GM18517 (cell line): ENCODE measurements at regions not wholly inside any gene's neighbourhood (a gene's known extent, or its start where the extent isn't known, plus 50 kb on each side); places are given as distances from the start of the nearest gene placed in this dataset.

ENCODE experiments used
- ATAC-seq: cut with Tn5 transposase; IDR thresholded peaks from one replicate; pipeline ENCODE4 v1.9.1; 2021; ENCODE audit warnings: mild to moderate bottlenecking, moderate library complexity; ENCODE audit not compliant: unreplicated experiment

DNA sequence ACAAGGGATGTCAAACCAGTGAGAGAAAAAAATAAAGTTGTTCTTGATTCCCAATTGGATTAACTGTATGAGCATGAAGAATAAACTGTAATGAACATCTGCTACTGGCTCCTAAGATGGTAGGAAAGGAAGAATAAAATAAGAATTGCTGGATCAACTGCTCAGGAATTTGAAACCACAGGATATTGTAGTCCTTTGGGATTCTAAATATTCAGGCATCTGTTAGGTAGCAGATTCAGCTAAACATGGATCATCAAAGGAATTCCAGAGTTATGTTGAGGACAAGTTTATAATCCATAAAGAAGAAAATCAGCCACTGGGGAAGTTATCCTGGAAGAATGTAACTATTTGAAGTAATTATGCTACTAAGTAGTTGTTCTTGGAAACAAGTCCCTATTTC, 65.8 kb downstream of the ISL1 start:
- ATAC-seq: no peak

DNA sequence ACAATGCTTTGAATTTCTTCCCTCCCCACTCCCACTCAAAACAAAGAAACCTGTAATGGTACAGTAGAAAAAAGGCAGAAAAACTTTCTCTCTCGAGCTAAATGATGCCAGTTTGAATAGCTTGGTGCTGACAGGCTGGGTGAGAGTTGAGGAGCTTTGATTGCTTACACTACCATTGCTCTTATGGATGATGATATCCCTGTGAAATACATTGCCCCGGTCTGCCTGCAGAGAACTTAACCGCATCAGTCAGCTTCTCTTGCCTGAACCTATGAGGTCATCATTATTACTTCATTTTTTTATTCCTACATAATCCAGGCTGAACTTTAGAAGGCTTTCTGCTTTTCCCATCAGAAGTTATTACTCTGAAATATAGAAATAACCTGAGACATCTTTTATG, 69.3 kb downstream of the ISL1 start:
- no peak for ATAC-seq

DNA sequence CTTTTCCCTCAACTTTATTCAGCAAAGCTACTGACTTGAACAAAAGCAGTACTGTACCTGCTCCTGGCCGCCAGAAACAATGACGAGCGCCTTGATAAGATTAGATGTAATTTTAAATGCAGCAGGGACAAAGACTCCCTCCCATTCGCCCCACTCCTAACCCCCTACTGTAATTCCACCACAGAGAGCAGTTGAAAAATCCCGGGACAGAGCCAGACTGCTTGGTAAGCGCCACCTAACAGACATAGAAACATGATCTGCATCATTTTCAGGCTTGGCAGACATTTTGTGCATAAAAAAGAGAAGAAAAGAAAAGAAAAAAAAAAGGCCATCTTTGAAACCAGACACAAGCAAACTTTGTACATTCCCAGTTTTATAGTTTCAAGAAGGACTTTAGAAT, 81.9 kb downstream of the ISL1 start:
- no peak for ATAC-seq

DNA sequence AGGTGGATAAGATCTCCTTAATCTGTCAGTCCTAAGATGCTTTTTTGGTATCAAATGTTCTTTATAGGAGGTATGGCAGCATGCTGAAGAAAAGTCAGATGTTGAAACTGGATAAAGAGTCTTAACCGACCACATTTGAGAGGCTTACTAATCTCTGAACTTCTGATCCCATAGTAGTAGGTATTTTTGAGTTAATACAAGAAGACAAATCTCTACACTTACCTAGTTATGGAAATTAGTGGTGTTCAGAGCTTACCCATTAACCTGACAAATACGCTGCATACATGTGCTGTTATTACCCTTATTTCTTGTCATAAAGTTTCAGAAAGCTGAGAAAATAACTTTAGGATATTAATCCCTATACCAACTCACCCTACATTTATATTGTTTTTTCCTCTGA, 83.0 kb downstream of the ISL1 start:
- ATAC-seq: no peak

DNA sequence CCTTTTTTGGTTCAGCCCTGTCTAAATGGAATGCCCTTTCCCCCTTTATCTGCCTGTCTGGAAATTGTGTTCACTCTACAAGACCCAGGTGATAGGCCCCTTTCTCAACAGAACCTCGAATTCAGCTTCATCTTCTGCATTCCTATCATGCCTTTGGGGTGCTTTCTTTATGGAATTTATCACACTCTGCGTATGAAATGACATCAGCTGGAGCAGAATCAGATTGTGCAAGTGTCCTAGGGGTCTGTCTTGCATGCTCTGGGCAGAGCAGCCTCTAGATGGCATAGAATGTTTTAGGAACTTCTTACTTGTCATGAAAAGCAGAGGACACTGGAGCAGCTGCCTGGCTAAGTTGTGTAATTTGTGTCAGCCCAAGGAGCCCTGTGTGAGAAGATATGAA, 84.9 kb downstream of the ISL1 start:
- no peak for ATAC-seq

DNA sequence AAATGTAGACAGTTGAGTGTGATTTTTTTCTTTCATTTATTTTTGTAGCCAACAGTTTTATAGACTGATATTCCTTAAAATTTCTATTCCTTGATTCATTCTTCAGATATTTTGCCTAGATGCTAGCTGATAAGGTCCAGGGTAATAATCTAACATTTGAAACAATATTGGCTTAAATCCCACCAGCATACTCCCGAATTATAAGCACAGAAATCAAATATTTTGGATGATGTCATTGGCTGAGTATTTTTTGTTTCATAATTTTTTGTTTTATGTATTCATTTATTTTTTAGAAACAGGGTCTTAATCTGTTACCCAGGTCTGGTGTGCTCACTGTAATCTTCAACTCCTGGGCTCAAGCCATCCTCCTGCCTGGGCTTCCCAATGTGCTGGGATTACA, 88.4 kb downstream of the ISL1 start:
- ATAC-seq: no peak

DNA sequence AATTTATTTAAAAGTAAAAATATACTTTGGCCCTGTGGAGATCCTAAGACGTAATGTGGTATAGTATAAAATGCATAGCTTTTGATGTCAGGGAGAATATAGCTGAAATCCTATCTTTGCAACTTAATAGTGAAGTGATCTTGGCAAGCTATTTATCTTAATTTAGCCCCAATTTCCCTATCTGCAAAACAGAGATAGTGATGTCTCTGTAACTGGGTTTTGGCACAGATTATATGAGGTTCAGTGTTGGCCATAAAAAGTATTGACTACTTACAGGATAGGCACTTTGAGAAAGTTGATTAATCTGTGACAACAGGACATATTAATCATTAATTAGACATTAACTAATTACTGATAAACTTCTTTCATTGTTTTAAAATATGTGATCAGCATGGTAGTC, 89.2 kb downstream of the ISL1 start:
- ATAC-seq: no peak

DNA sequence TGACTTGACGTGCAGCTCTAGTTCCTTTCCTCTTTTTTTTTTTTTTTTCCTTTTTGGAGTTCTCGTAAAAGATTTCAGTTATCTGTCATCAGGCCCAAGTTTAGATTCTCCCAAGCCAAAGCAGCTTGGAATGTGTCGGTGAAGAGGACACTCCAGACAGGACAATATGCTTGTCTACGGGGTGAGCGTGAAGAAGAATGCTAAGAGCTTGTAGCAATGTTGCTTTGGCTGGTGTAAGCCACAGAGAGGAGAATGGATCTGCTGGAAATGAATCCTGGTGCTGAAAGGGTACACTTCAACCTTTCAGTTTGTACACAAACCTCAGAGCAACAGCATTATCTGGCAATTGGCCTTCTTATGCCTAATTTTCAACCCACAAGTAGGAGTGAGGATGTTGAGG, 92.4 kb downstream of the ISL1 start:
- ATAC-seq: no peak

DNA sequence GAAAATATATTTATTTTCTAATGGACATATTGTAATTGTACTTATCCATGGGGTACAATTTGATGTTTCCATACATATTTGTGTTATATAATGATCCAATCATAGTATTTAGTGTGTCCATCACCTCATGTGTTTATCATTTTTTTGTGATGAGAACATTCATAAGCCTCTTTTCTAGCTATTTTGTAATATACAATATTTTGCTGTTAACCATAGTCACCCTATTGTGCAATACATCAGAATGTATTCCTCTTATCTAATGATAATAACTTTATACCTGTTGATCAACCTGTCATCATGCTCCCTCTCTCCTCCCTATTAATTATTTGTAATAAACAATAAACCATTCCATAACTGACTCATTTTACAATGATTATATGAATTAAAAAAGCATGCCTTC, 93.2 kb downstream of the ISL1 start:
- no peak for ATAC-seq

DNA sequence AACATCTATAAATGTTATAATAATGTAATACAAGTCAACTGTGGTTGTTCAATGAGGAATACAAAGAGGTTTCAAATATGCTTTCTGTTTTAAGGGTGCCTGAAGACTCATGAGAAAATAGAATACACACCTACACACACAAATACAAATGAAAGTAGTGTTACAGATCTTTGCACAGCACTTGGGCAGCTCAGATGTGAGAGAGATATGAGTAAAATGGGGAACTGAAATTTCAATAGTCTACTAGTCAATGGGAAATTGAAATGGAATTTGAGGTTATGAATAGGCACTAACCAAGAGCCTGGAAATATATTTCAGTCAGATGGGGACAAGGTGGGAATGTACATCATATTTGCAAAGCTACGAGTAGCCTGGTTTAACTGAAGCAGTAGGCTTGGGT, 96.6 kb downstream of the ISL1 start:
- ATAC-seq: peak; percentile 77

DNA sequence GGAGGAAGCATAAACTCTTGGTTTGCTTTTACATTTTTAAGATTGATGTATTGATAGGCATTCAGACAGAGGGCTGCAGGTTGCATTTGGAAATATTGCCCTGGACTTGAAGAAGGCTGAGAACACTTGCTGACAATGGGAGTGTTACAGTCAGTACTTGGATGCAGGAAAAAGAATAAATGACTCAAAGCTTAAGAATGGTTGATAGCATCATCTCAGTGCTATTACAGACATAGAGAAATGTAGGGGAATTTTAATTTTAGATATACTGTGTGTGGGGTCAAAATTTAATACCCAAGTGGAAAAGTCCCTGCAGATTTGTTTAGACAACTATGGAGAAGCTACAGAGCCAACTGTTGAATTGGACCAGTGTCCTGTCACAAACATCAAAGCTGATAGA, 101.1 kb downstream of the ISL1 start:
- no peak for ATAC-seq

DNA sequence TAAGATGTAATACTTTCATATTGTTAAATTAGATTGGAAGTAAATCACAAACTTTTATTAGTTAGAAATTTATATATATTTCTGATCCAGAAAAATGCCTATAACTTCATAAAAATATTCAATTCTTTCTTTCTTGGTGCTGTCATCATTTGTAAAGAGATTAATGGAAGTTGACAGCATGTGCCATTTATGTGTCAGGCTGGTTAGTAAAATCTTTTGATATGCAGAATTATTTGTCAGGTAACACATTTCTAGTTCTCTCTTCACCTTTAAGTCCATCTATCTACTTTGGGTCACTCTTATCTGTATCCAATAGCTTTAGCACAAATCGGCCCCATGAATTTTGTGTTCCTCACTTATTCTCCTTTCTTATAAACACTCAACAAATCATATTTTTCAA, 102.9 kb downstream of the ISL1 start:
- no peak for ATAC-seq

DNA sequence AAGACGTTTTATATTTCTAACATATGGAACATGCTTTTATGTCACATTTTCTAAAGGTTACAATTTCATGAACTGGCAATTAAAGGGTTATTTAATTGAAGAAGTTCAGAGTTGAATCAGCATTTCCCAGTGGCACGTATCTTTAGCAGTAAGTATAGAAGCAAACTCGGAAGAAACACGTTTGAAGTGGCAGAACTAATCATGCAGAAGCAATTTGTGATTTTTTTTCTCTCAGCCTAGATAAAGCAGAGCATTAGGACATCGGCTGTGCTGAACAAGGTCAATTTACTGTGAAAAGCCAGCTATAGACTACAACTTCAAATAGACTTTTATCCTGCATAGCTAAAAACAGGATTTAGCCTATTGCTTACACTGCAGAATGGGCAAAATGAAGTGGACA, 104.7 kb downstream of the ISL1 start:
- ATAC-seq: no peak

DNA sequence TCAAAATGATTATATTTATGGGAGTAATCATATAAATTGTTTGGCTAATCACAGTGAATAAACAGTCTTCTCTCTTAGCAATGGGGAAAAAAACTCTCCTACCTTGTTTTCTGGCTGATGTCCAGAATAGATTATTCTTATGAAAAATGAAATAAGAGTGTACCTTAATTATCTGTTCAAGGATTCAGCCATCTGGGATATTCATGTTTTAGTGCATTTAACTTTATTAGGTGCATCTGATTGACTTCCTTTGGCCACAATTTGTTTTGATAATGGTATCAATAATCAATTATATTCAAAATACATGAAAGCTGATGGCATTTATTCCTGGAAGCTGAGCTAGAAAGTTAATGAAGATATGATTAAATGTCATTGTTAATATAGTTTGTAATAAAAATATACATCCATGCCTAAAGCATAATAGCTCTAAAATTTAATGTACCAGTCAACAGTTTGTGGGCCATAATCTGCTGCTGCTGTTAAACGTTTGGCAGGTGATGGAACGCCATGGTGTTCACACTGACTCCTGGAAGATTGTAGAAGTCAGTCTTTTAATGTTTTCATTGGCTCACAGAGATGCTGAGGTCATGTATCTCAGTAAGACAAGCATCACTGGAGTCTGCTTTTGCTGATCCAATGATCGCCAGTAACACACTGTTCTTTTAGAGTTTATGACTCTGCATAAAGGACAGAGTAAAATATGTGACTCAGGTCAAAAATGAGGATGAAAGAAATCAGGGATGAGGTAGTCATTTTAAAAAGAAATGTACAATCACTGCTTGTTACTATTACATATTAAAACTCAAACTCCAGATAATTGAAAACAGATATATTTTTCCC, 105.8 kb downstream of the ISL1 start:
- no peak for ATAC-seq

DNA sequence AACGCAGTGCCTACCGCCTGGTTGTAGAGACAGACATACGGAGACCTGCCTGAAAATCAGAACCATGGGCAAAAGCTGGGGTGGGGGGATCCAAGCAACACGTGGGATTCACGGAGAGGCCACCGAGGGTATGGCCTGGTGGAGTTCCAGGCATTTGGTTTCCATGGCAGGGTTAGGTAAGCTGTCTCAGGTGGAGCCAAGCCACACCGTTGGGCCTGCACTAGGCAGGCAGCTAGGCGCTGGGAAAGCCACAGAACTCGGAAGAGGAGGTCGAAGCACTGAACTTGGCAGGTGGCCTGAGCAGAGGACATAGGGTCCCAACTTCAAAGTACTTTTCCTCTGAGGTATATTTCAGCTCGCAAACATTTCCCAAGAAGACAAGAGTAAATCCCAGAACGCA, 111.6 kb downstream of the ISL1 start:
- ATAC-seq: no peak

DNA sequence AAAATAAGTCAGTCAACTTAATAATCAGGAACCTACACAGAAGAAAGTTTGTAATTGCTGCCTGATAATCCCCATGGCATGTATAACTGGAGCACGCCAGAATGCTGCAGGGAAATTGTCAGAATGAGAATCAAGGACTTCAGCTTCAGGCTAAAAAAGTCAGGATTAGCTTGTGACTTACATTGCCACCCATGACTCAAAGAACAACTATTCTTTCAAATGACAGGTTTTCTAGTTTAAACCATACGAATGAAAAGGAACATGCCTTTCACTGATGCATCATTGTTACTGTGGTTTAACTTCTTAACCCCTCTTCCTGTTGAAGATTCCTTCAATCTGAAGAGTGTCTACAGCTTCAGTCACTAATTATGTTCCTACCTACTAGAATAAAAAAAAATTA, 112.4 kb downstream of the ISL1 start:
- ATAC-seq: no peak

DNA sequence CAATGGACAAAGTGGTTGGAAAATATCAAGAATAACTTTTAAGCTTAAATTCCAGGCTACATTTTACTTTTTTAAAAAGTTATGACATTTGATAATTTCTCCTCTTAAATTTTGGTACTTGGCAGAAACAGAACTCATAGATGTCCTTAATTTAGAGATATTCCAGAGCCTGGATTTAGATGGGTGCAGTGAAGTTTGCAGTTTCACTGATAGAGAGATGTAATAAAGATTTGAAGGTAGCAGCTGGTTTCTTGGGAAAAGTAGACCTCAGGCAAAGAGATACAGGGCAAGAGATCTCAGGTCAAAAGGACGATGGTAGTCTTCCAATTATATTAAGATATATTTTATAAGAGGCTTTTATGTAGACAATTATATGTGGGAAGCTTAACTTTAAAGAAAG, 134.6 kb downstream of the ISL1 start:
- no peak for ATAC-seq

DNA sequence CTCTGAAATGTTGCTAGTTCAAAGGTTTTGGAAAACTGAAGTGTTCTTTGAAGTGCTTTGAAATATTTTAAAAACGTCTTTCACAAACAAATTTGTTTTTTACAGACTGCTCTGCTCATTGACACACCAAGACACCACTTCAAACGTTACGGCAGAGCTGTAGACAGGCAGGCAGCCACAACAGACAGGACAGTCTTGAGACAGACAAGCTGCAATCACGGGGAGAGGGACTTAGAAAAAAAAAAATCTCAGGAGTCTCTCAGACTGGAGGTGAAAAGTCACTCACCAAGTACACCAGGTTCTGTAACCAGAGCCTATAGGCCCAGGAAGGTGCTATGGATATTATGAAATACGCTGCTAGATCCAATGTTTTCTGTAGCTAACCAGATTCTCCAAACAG, 135.4 kb downstream of the ISL1 start:
- ATAC-seq: no peak

DNA sequence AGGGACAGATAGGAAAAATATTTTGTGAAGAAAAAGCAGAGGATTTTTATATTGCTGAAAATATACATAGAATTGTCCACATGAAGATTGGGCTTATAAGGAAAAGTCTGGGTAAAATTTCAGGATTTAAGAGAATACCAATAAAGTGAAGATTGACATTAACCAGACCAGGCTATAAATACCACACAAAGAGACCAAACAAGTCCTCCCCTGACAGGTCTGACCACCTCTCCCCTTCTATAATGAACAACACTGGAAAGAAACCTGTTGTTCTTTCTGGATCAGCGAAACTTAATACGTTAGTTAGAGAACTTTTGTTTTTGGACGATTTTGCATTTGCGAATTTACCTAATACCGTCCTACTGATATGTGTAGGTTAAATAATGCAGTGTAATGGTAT, 138.3 kb downstream of the ISL1 start:
- no peak for ATAC-seq

DNA sequence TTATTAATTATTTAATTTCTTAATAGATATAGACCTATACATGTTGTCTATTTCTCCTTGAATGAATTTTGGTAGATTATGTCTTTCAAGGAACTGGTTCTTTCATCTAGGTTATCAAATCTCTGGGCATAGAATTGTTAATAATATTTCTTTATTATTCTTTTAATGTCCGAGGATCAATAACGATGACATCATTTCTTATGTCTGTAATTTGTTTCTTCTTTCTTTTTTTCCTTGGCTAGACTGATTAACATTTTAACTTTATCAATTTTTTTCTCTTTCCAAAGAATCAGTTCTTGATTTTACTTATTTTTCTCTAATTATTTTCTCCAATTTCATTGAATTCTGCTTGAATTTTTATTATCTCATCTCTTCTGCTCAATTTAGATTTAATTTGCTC, 156.0 kb downstream of the ISL1 start:
- ATAC-seq: no peak

DNA sequence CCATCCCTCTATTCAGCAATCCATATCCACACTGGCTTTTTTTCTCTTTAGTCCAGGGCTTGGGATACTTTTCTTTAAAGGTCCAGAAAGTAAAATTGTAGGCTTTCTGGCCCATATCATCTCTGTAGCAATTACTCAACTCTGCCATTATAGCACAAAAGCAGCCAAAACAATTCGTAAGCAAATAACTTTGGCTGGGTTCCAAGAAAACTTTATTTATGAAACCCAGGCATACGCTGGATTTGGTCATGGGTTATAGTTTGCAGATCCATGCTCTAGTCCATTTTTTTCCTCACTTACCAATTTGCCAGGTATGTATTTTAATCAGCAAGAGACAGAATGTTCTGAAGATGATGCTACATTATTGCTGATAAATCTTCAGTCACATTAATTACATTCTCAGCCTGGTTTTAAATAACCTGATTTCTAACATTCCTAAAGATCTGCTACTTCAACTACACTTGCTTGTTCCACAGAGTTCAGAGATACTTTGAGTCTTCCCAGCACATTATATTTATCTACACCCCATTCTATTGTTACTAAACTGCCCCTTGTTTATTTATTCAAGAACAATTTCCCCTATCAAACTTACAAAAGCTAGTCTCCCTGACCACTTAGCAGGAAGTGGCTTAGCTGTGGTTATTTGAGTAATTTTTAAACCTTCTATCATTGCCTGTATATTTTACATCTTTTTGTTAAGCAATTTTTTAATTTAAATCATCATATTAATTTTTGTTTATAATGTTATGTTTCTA, 161.0 kb downstream of the ISL1 start:
- ATAC-seq: no peak

DNA sequence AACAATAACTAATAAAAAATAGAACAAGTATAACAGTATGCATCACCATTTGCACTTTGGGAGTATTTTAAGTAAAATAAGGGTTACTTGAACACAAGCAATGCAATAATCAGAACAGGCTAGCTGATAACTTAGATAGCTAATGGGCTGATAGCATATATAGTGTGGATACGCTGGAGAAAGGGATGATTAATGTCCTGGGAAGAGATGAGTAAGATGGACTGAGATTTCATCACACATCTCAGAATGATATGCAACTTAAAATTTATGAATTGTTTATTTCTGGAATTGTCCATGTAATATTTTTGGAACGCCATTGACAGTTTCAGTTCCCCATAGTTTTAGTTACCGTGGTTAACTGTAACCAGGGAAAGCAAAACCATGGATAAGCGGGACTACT, 173.6 kb downstream of the ISL1 start:
- ATAC-seq: no peak

DNA sequence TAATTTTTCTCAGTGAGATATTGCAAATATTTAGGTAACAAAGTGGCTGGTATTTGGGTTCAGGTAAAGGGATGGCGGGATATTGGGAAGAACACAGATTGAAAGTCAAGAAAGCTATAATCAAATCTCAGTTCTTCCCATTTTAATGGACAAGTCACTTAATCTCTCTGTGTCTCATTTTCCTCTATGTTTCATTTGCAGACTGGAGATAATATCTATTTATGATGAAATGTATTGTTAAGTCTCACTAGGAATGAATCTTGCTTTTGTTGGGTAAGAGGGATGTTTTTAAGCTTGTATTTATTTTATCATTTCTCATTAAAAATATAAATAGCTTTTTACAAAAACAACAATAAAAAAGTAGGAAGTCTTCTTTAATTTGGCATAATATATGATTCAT, 175.4 kb downstream of the ISL1 start:
- no peak for ATAC-seq
